ENCODE measurements at regions not wholly inside any gene's neighbourhood (a gene's known extent, or its start where the extent isn't known, plus 50 kb on each side); places are given as distances from the start of the nearest gene placed in this dataset.

DNA sequence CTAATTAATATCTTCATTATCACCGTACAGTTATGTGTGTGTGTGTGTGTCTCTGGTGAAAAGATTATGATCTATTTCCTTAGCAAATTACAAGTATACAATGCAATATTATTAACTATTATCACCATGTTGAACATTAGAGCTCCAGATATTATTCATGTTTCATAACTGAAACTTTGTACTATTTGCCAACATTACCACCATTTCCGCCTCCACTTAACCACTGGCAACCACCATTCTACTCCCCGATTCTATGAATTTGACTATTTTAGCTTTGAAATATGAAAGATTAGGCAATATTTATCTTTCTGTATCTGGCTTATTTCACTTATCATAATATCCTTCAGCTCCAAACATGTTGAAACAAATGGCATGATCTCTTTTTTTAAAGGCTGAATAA lies 717.9 kb downstream of the ARAP2 start:
- Histone ChIP-seq H3K27ac (no peak overlapping the region), H3K4me1 (no peaks in the 10 kb centered on the region), H3K27me3 (no peaks in the 10 kb centered on the region), H3K4me3 (no peak overlapping the region), H3K36me3 (no peaks in the 10 kb centered on the region), H3K9me3 (peaks cover 0 to 10% (median 0%) of the 10 kb centered on the region in 4 donors)
- DNase-seq: no peak
- 81 to 88% (median 87%) methylated on average over 3 of the region's 3 CpGs for WGBS, 5 donors
- TF ChIP-seq CTCF (IDR thresholded peaks at IDR 0.05): no peak
- no peak for TF ChIP-seq POLR2A (IDR thresholded peaks at IDR 0.05)
- no peak for TF ChIP-seq POLR2AphosphoS5 (IDR thresholded peaks at IDR 0.05)
- no peak for TF ChIP-seq EP300 (IDR thresholded peaks at IDR 0.05)
- intact Hi-C loops (cut with DNase I; ENCODE audit: low total_unique reads): no loop called here

DNA sequence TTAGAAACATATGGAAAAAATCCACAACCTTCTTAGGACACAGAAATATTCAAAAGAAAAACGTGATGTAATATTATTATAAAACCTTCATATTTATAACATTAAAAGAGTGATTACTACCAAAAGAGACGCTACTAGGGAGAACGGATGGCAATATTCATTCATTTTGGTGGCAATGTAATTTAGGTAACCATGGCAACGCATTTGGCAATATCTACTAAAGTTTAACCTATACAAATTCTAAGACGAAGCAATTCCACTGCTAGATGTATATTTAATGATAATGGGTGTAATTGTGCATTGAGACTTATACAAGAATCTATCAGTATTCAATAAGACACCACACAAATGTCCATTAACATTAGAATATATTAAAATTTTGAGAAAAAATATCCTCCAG lies 709.4 kb downstream of the ARAP2 start:
- H3K4me1 ChIP-seq: no peaks in the 10 kb centered on the region
- no peak overlapping the region for H3K4me3 ChIP-seq
- H3K27me3 ChIP-seq: no peaks in the 10 kb centered on the region
- no peak for DNase-seq
- TF ChIP-seq EP300 (IDR thresholded peaks at IDR 0.05) (no peak), CTCF (IDR thresholded peaks at IDR 0.05) (no peak), POLR2A (IDR thresholded peaks at IDR 0.05) (no peak), POLR2AphosphoS5 (IDR thresholded peaks at IDR 0.05) (no peak)
- H3K9me3 ChIP-seq: peaks cover 0 to 6% (median 2%) of the 10 kb centered on the region in 4 donors
- 74 to 85% (median 84%) methylated on average over 5 of the region's 5 CpGs for WGBS, 5 donors
- intact Hi-C loops (cut with DNase I; ENCODE audit: low total_unique reads): no loop called here
- H3K36me3 ChIP-seq: no peaks in the 10 kb centered on the region
- no peak overlapping the region for H3K27ac ChIP-seq

- H3K9me3 ChIP-seq: peaks cover 0 to 17% (median 8%) of the 10 kb centered on the region in 4 donors
- DNase-seq: no peak
- intact Hi-C loops (cut with DNase I; ENCODE audit: low total_unique reads): no loop called here
- no peak overlapping the region for H3K27ac ChIP-seq
- H3K36me3 ChIP-seq: no peaks in the 10 kb centered on the region
- H3K4me1 ChIP-seq: no peaks in the 10 kb centered on the region
- TF ChIP-seq POLR2A (IDR thresholded peaks at IDR 0.05) (no peak), EP300 (IDR thresholded peaks at IDR 0.05) (no peak), CTCF (IDR thresholded peaks at IDR 0.05) (no peak), POLR2AphosphoS5 (IDR thresholded peaks at IDR 0.05) (no peak)
- no peaks in the 10 kb centered on the region for H3K27me3 ChIP-seq
- 65 to 79% (median 71%) methylated on average over 4 of the region's 4 CpGs for WGBS, 5 donors
- H3K4me3 ChIP-seq: no peak overlapping the region
Observed at GRCh38 chr4:35538807-35539206, 705.5 kb downstream of the ARAP2 start.

- DNase-seq: no peak
- intact Hi-C loops (cut with DNase I; ENCODE audit: low total_unique reads): no loop called here
- 69 to 81% (median 78%) methylated on average over 5 of the region's 5 CpGs for WGBS, 5 donors
- Histone ChIP-seq H3K36me3 (no peaks in the 10 kb centered on the region), H3K27me3 (no peaks in the 10 kb centered on the region), H3K27ac (no peak overlapping the region), H3K4me1 (no peaks in the 10 kb centered on the region), H3K4me3 (no peak overlapping the region), H3K9me3 (peaks cover 0 to 17% (median 8%) of the 10 kb centered on the region in 4 donors)
- no peak for TF ChIP-seq CTCF (IDR thresholded peaks at IDR 0.05)
- TF ChIP-seq EP300 (IDR thresholded peaks at IDR 0.05): no peak
- TF ChIP-seq POLR2A (IDR thresholded peaks at IDR 0.05): no peak
- no peak for TF ChIP-seq POLR2AphosphoS5 (IDR thresholded peaks at IDR 0.05)
Observed at GRCh38 chr4:35539404-35540055, 704.8 kb downstream of the ARAP2 start.

Data from stomach (tissue), 8 donors.